HG03575 (cell line): ENCODE measurements at regions not wholly inside any gene's neighbourhood (a gene's known extent, or its start where the extent isn't known, plus 50 kb on each side); places are given as distances from the start of the nearest gene placed in this dataset.

ENCODE experiments used
- ATAC-seq: cut with Tn5 transposase; IDR thresholded peaks from one replicate; pipeline ENCODE4 v1.9.1; 2021; ENCODE audit not compliant: unreplicated experiment, insufficient number of reproducible peaks, low FRiP score; ENCODE audit errors: extremely low read depth

- ATAC-seq = no peak
These were observed 1029.9 kb upstream of the PIK3C3 start for GRCh38 chr18:40925071-40925541.

DNA sequence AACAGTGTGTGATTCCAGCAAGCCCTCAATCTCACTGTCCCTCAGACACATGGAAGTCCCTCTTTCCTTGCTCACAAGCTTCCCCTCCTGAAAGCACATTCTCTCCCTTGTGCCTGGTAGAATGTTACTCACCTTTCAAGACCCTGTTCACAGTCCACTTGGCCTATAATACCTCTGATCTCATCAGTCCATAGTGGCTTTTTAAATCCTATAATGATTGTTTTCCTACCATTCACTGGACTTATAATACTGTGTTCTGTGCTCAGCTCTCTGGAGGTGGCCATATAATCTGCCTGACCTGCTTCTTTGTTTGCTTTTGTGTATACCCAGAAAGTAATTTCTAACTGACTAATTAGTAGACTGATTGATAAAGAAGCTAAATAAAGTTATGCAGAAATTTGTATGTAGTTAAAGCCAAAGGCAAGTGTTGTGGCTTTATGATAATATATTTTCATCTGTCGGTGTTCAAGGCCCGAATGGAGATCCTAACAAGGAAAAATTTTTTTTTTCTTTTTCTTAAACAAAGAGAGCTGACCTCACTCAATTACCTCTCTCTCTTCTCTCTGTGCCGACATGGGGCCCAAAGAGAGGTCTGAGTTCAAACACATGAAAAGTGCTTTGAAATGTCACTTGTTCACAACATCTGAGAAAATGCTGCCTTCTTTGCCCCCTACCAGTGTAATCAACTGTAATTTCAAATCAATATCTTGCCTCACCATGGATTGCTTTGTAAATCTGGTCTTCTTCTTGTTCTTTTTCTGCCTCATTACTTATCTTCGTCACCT is 1033.0 kb upstream of the PIK3C3 start:
- ATAC-seq = no peak

- no peak for ATAC-seq
These were observed 1038.0 kb upstream of the PIK3C3 start for GRCh38 chr18:40917056-40917455.

GRCh38 chr18:40915724-40916123 is 1039.3 kb upstream of the PIK3C3 start:
- ATAC-seq = no peak

- no peak for ATAC-seq
These were observed 1043.3 kb upstream of the PIK3C3 start for GRCh38 chr18:40911582-40912254.

DNA sequence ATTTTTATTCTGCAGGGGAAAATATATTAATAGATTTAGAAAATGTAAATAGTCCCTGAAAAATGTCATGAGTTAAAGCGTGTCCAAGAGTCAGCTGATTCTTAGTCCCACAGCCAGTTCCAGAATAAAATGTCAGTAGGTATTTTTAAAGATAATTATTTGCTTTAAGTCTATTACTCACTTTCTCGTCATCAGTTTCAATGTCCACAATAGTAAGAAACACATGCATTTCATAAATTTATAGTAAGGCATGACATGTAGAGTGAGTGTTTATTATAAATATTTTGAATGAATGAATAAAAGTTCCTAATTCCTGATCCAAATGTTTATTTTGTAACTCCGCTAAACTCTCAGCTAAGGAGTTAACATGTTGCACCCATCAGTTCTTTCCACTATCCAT is 1044.0 kb upstream of the PIK3C3 start:
- ATAC-seq = no peak

- ATAC-seq = no peak
These were observed 1047.2 kb upstream of the PIK3C3 start for GRCh38 chr18:40907842-40908241.

DNA sequence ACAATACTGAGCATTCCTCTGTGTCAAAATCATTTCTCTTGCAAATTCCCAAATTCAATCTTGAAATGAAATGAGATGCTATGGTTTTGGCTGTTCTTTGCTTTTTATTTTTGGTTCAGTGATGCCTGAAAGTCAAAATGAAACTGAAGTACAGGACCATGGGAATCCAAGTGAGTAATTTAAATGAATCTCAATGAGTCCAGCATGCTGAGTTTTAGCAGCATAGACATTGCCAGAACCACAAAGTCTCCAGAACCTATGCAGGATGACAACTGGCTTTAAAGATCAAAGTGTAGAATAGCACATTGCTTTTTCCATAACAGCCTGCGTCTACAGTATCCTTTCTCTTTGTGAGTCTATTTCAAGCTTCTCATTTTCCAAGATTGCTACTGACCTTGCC is 1050.7 kb upstream of the PIK3C3 start:
- no peak for ATAC-seq

DNA sequence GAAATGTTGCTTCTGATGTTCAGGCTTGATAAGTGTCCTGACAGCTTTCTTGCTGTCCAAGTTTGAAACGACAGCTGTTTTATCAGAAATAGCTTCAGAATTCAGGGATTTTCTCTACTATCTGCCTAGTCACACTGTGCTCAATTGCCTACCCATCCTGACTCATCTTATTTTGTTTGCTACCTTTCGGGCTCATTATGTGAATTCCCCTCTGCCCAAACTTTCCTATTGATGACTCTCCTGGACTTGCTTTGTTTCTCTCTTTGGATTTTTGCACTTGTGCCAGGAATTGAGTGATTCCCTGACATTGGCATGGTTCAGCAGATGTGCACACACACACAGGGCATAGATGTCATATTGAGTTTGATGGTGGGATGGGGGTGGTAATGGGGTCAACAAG is 1052.6 kb upstream of the PIK3C3 start:
- ATAC-seq = no peak

DNA sequence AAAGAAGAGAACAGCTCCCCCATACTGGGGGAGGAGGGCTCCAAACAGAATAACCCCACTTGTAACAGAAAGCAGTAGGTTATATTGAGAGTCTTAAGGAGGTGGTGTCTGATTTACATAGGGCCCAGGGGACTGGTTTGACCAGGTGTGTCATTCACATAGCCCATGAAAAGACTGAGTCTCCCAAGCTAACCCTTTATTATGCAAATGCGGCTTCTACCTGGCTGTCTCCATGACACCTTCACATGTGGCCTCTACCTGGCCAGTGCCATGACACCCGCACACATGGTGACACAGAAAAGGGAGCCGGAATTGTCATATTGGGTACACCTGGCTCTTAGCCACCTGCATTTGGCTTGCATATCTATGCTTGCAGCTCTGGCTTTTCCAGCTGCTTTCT is 1057.2 kb upstream of the PIK3C3 start:
- ATAC-seq = no peak

- ATAC-seq = no peak
These were observed 1071.8 kb upstream of the PIK3C3 start for GRCh38 chr18:40883271-40883670.

DNA sequence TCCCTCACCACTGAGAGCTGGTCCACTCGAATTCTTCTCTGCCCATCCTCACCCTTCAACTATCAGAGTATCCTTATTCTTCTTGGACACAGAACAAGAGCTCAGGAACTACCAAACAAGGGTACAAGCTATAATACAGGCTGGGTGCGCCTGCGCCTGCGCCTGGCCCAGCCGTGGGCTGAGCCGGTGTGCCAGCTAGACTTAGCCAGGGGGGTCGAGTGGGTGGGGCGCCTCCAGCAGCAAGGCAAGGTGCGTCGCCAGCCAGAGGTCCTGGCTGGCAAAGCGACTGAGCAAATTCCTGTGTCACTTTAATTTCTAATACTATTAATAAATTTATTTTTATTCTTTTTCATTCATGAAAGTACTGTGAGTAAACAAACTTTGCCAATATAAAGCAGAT is 1072.6 kb upstream of the PIK3C3 start:
- no peak for ATAC-seq

- ATAC-seq = no peak
These were observed 1076.7 kb upstream of the PIK3C3 start for GRCh38 chr18:40878371-40878770.

GRCh38 chr18:40877096-40877495 is 1077.9 kb upstream of the PIK3C3 start:
- ATAC-seq = no peak

- ATAC-seq = no peak
These were observed 1079.9 kb upstream of the PIK3C3 start for GRCh38 chr18:40875101-40875615.

GRCh38 chr18:40874233-40874632 is 1080.8 kb upstream of the PIK3C3 start:
- no peak for ATAC-seq

GRCh38 chr18:40868110-40868858 is 1086.8 kb upstream of the PIK3C3 start:
- no peak for ATAC-seq

- ATAC-seq = no peak
These were observed 1087.6 kb upstream of the PIK3C3 start for GRCh38 chr18:40867459-40867858.

DNA sequence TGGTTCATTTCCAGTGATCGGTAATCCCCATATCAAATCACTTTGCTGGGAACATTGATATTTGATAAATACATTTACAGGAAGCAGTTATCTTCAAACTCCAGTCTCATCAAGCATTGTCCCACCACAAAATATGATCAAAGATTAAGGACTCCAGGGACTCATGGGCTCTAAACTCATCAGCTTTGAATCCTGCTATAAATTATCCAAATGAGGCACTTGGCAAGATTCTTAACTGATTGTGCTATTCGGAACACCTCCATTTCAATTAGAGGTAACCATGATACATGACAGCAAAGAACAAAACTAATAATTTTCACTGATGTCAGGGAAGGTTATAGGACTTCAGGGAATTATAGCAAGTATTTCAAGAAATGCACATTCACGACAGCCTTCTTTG is 1088.1 kb upstream of the PIK3C3 start:
- ATAC-seq = no peak
